ENCODE measurements at regions not wholly inside any gene's neighbourhood (a gene's known extent, or its start where the extent isn't known, plus 50 kb on each side); places are given as distances from the start of the nearest gene placed in this dataset.
"Not testable (repeated sequence)": the region's sequence is repeated elsewhere in the genome, so short reads cannot be mapped to it uniquely, and the experiment has no call there.

DNA sequence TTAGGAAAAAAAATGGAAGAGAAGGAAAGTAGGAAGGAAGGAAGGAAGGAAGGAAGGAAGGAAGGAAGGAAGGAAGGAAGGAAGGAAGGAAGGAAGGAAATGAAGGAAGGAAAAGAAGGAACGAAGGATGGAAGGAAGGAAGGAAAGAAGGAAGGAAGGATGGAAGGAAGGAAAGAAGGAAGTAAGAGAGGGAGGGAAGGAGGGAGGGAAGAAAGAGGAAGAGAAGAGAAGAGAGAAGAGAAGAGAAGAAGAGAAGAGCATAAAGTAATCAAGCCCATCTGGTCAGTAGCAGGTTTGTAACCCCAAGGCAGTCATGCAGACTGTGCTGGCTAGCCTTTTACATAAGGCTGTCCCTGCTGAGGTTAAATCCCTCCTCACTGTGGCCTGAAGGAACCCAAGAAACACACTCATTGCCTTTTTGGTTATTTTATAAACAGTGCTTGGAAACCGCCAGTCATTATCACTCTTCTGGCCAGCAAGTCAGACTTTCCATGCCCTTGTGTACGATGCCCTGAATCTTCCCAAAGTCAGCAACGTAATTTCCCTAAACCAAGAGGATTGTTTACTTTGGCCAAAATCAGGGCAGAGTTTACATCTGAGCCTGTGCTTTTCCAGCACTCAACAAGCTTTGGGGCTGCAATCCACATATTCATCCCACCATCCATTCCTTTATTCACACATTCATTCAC is 409.6 kb upstream of the MAF start:
- no peak for DNase-seq (ENCODE audit: low spot score)

DNA sequence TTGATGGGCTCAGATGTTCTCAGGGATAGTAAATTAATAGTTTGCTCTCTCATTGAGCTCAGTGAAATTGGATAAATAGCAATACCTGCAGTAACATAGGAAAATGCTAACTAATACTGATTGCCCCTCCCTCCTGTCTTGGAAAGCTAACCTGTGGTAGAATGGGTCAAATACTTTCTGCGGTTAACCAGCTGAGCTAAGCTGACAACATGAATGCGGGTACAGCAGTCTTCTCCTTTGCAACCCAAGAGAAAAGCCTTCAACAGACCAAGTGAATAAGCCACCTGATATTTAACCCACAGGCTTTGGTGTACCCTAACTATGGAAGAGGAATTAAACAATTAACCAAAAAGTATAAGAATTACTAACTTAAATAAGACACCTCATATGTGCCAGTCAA is 408.3 kb upstream of the MAF start:
- no peak for DNase-seq (ENCODE audit: low spot score)

DNA sequence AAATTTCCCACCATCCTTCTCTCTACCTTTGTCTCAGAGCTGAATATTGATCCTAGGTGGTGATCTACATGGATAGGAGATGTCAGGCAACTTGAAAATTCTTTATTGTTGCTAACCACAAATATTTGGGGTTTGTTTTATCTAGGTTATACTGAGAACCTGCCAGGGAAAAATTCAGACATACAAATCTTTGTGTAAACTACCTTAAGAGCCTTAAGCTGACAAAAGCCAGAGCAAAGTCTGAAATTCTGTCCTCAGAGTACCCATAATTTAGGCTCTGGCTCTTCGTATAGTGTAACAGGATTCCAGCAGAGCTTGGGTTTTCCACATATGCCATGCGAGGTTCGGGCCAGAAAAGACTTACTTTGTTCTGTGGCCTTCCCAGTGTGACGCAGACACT is 406.7 kb upstream of the MAF start:
- no peak for DNase-seq (ENCODE audit: low spot score)

DNA sequence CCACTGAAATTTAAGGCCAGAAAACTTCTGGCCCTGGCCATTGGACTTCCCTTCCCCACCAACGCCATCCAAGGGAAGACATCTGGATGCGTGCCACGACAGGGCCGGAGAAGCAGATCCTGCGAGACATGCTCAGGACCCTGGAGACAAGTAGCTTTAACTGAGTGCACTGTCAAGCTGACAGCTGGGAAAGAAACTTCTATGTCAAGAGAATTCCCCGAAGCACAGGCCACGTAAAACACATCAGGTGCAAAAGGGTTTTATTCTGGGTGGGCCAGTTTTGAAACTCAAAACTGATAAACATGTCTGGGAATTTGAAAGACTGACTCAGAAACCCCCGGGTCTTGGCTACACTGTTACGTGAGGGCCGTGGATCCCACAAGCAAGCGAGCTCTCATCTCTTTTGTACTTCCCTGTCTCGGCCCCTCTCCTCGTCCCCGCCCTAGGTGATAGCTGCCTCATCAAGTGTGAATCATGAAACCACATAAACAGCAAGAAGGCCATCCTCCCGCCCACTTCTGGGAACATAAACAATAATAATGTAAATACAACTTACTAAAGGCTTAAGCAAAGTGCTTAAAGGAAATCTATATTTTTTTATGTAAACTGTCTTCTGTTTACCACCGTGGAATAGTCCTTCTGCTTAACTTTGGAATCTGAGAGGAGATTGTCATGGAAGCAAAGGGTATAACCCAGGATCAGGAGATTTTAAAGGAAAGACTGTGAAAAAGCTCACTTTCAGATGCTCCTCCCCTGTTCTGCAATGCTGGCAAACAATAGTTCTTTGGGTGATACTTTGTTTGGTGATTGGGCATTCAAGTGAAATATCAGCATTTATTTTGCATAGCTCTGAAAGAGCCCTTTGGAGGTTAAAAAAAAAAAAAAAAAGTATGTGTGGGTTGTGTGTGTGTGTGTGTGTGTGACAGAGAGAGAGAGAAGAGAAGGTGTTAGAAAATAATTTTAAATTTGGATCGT is 406.0 kb upstream of the MAF start:
- no peak for DNase-seq (ENCODE audit: low spot score)

DNA sequence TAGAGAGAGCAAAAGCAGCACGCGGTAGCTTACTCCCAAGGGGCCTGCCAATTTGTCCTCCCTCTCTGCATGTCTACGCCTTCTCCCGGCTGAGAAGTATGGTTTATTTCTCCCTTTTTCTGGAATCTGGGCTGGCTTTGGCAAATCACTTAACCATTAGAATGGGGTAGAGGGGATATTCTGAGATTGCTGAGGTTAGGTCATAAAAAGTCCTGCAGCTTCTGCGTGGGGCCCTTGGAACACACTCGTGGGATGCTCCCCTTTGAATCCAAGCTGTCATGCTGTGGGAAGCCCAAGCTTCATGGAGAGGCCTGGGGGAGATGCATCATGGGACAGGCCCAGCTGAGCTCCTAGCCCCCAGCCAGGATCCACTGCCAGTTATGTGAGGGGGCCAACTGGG is 403.6 kb upstream of the MAF start:
- no peak for DNase-seq (ENCODE audit: low spot score)

DNA sequence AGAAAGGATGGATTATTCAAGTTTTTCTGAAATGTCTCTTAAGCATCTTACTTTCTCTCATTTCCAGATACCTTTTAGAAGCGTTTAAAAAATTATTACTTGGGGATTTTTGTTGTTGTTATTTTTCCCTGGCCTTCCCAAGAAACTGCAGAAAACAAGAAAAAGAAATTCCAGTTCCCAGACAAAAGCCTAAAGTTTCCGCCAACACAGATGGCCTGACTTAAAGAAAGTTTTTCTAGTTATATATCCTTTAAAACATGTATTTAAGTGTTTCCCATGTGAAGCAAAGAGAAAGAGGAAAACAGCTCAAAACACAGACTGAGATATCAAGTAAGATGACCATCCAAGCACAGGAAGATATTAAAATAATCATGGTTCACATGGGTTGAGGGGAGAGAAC is 401.7 kb upstream of the MAF start:
- no peak for DNase-seq (ENCODE audit: low spot score)

DNA sequence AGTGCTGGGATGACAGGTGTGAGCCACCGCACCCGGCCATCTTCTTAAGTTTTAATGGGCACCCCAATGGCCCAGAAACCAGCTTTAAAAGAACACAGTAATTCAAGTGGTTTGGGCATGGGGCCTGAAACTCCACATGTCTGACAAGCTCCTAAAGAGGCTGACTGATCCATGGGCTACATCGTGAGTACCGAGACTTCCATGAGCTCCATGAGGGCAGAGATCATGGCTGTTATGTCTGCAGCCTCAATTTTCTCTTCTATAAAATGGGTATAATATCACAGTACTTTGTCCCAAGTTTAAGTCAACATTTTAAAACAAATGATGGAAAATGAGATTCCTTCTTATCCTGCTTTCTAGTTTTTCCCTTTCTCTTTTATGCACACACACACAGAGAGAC is 397.6 kb upstream of the MAF start:
- DNase-seq (ENCODE audit: low spot score): no peak

DNA sequence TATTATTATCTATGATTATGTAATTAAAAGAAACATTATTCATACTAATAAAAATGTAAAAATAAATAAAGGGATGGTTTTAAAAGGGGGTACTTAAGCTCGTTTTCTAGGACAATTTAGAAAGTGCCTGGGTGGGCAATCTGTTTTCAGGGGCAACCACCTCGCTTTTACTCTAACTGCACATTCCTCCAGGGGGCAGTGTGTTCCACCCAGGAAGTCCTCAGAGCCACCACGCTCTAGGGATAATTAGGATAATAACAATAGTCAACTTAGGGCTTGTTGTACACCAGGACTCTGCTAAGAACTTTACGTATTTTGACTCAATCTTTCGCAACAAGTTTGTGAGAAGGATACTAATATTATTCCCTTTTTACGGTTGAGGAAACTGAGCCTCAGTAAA is 396.7 kb upstream of the MAF start:
- DNase-seq (ENCODE audit: low spot score): no peak

DNA sequence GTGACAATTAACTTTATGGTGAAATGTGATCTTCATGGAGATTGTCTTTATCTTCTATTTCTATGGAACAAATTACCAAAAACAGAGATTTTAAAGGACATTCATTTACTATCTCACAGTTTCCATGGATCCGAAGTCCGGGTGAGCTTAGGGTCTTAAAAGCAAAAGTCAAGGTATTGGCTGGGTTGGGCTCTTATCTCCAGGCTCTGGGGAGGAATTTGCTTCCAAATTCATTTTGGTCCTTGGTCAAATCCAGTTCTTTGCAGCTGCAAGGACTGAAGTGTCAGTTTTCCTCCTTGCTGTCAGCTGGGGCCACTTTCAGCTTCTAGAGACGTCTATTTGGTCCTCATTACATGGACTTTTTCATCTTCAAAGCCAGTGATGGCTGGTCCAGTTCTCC is 395.8 kb upstream of the MAF start:
- DNase-seq (ENCODE audit: low spot score): no peak

DNA sequence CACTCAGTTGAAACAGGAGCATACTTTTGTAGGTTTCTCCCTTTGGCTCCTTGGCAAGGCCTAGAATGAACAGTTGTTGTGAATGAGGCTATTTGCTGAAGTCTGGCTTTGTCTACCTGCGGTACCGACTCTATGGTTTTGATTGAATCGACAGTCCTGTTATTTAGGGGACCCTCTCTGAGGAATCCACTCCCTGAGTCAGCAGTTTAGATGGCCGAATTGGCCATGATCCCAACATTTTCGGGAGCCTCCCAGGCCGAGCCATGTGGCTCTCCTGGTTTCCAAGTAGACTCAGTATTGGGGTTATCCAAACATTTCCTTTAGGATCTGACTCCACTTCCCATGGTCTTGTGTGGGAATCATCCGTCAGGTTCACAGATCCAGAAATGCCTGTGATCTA is 394.8 kb upstream of the MAF start:
- no peak for DNase-seq (ENCODE audit: low spot score)

DNA sequence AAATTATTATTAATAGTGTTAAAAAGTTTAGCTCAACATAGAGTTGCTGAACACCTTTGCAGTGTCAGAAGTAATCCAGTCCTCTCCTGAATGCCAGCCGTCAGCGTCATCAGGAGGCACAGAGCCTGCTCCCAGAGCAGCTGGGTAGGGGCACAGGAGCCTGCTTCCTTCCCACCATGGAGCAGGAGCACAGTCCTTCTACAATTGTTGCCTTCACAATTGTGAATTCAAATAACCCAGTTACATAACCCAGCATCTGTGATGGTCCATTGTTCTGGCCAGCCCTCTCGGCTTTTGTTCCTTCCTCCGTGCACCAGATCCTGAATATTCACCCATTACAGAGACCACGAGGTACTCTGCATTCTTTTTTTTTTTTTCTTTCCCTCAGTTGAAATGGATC is 393.9 kb upstream of the MAF start:
- peak; percentile 91 for DNase-seq (ENCODE audit: low spot score)

DNA sequence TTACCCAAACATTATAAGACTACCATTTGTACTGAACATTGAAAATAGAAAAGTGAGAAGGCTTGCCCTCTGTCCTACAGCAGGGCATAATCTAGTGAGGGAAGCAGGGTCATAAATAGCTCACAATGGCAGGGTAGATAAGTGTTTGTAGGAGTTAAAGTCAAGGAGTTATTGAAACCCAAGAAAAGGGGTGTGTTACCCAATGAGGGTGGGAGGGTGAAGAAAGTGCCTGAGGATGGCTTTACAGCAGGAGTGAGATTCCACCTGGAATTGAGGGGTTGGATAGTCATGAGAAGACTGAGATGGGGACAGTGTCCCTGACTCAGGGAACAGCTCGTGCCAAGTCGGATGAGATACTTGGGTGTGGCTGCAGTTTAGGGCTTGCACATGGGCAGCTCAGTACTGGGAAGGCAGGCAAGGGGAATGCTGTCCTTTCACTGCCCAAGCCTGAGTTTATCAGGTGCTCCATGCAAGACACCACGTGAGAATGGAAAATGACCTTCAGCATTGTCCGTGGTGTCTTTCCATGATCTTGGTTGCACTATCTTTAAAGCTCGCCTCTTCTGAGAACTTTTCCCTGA is 393.2 kb upstream of the MAF start:
- DNase-seq (ENCODE audit: low spot score): no peak

DNA sequence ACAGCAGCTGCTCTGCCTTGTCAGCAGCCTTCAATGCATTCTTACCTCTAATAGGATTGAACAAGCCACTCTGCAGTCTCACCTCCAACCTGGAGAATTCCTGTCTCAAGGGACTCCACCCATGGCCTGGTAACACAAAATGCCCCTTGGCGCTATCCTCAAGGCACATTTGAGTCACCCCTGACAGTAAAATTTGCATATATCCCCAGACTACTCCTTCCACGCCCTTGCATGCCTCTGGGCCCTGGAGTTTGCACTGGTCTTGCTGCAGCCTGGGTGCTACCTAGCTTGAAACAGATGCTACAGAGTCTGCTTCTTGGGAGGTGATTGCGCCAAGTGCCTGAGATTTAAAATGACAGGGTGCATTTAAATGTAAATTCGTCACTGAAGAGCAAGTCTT is 391.4 kb upstream of the MAF start:
- no peak for DNase-seq (ENCODE audit: low spot score)

DNA sequence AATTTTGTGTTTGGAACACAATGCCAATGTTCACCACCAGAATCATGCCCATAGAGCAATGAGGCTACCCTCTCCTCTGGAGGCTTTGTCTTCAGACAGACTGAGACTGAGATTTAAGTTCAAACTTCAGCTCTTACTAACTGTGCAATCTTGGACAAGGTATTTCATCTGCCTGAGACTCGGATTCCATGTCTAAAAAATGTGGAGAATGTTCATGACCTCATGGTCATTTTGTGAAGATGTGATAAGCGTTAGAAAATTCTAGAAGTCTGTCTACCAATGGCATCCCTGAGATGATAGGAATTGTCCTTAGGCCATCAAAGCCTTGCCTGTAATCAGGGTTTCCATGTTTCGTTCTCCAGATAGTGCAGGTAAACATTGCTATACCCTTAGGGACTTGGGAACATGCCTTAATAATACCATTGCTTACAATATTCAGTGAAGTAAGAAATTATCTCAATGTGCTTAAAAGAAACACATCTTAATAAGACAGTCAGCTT is 388.2 kb upstream of the MAF start:
- DNase-seq (ENCODE audit: low spot score): no peak

DNA sequence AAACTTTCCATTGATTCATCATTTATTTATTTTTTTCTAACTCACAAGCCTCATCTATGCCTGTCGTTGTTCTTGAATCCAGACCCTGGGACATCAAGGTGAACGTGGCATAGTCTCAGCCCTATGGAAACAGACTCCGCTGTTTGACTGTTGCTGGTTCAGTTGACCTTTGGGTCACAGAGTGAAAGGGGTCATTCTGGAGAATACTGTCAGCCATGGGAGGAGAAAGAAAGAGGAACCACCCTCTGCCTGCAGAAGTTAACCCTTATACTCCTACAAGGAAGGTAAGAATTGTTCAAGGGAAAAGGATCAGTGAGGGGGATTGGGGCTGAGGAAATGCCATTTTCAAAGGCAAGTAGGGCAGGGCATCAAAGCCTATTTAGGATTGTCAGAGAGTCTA is 387.6 kb upstream of the MAF start:
- no peak for DNase-seq (ENCODE audit: low spot score)

DNA sequence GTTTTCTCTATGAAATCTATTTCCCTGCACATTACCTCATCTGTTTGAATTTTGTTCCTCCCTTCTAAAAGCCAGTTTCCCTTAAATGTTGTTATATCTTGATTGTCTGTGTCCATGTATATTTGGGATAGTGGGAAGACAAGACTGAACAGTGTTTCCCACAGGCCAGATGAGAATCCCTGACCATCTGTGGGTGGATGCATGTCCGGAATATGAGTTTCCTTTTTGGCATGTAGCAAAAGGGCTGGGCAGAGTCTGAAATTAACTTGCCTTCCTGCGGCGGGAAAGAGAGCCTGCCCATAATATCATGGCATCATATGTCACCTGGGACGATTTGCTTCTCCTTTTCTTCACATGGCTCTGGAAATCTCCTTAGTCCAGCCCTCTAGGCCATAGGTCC is 385.8 kb upstream of the MAF start:
- no peak for DNase-seq (ENCODE audit: low spot score)

DNA sequence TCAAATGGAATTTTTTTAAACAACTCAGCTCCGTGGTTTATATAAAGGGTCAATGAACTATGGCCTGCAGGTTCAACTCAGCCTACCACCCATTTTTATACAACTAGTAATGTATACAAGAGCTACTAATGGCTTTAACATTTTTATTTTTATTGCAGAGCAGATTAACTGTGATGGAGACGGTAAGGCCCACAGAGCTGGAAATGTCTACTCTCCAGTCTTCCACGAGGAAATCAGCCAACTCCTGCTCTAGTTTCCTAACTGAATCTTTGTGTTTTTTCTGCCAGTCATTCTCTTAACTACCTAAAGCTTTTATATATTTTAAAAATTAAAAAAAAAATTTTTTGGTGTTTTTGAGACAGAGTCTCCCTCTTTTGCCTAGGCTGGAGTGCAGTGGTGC is 385.1 kb upstream of the MAF start:
- no peak for DNase-seq (ENCODE audit: low spot score)

DNA sequence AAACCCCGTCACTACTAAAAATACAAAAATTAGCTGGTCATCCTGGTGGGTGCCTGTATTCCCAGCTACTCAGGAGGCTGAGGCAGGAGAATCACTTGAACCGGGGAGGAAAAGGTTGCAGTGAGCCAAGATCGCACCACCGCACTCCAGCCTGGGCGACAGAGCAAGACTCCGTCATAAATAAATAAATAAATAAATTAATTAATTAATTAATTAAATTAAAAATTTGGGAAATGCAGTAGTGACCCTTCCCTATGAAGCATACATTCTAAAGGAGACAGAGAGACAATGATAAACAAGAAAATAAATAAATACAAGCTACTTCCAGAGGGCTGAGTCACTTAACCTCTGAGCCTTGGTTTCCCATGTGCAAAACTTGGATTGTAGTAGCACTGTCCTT is 383.6 kb upstream of the MAF start:
- DNase-seq (ENCODE audit: low spot score): not testable (repeated sequence)

DNA sequence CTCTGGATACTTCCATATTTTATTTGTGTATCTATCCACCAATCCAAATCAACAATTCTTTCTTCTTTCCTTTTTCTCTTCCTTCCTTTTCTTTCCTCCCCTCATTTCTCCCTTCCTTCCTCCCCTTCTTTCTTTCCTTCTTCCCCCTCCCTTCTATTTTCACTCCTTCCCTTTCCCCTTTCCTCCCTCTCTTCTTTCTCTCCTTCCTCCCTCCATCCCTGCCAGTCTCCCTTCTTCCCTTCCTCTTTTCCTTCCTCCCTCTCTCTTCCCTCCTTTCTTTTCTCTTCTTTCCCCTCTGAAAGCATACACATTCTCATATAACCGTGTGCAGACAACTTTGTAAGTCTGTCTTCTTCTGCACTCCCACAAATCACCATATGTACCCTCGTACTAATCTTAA is 382.3 kb upstream of the MAF start:
- DNase-seq (ENCODE audit: low spot score): no peak

DNA sequence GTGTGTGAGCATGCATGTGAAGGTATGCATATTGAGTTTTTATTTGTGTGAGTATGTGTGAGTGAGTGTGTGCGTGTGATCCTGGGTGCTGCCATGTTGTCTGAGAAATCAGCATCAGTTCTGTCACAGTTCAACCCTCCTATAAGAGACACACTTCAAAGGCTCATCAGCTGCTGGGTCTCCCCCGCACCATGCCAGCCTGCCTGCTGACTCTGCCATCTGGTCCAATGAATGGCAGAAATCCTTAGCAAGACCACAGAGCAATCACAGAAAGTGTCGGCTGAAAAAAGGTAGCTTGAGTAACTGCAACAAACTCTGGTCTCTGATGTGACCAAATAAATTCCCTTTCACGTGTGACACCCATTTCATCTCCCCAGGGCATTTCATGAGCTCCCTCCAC is 381.8 kb upstream of the MAF start:
- no peak for DNase-seq (ENCODE audit: low spot score)

DNA sequence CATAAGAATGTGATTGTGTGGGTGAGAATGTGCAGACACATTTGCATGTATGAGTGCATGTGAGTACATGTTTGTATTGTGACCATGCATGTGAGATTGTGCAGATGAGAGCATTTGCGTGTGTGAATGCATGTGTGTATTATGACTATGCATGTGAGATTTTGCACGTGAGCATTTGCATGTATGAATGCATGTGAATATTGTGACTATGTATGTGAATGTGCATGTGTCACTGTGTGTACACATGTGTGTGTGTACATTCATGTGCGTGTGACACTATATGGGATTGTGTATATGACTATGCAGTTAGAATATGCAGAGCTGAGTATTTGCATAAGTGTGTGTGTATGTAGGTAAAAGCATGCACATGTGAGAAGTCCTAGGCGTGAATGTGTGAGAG is 381.3 kb upstream of the MAF start:
- DNase-seq (ENCODE audit: low spot score): peak; percentile 16

DNA sequence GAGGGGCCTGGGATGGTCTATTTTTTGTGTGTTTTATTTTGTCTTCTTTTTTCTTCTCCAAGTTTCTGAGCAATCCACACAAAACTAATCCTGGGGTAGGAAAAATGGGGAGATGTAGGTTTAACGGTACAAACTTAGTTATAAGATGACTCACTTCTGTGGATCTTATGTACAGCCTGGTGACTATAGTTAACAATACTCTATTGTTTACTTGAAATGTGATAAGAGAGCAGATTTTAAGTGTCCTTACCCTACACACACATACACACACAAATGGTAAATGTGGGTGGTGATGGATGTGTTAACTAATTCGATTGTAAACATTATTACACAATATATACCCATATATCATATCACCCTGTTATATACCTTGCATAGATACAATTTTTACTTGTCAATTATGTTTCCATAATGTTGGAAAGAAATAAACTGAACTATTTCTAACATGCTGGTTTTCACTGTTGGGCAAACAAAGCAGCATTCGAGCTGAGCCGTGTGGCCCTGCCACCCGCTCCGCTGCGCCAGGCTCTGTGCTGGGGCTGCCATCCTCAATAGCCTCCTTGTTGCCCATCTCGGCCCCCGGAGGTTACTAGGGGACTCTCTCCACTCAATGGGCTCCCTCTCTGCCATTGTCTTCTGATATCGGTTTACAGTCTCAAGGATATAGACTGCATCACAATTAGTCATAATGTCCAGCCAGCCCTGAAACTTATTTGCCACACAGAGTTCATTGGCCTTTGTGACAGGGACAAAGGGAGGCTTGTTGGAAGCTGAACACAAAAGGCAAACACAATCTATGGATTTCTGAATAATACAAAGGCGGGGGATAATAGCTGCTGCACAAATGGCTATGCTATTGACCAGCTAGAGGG is 380.3 kb upstream of the MAF start:
- peak; percentile 96 for DNase-seq (ENCODE audit: low spot score)
